ENCODE measurements at regions not wholly inside any gene's neighbourhood (a gene's known extent, or its start where the extent isn't known, plus 50 kb on each side); places are given as distances from the start of the nearest gene placed in this dataset.

DNA sequence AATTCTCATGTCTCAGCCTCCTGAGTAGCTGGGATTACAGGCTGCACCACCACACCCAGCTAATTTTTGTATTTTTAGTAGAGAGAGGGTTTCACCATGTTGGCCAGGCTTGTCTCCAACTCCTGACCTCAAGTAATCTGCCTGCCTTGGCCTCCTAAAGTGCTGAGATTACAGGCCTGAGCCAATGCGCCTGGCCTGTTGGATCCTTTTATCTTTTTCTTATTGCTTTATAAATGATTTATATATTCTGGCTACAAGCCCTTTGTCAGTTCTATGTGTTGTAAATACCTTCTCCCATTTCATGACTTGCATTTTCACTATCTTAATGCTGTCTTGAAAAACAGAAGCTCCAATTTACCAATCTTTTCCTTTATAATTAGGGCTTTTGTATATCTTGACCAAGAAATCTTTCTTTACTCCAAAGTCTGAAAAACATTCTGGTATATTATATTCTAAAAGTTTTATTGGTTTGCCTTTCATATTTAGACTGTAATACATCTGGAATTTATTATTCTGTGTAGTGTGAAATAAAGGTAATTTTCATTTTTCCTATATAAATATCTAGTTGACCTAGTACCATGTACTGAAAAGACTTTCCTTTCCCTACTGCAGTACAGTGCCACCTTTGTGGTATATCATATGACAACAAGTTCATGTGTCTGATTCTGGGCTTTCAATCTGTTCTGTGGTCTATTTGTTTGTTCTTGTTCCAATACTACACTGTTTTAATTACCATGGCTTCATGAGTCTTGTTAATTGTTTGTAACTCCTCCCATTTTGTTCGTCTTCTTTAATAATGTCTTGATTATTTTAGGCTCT, 52.9 kb upstream of the RNU6-1 start:
- Histone ChIP-seq H3K4me3 (ENCODE audit: low read depth, low read length, poor library complexity, severe bottlenecking) (no peak overlapping the region), H3K4me1 (ENCODE audit: insufficient read depth, low read length, severe bottlenecking) (no peaks in the 10 kb centered on the region), H2AFZ (ENCODE audit: low read length) (no peak overlapping the region), H4K20me1 (ENCODE audit: insufficient read depth, low read length) (no peaks in the 10 kb centered on the region), H3K9ac (ENCODE audit: low read length) (no peak overlapping the region), H3K9me2 (ENCODE audit: low read depth, low read length) (no peaks in the 10 kb centered on the region), H3K9me3 (ENCODE audit: low read length) (peaks cover 10% of the 10 kb centered on the region), H3K27me3 (ENCODE audit: insufficient read depth, low read length) (no peaks in the 10 kb centered on the region), H3K79me2 (ENCODE audit: insufficient read depth, low read length) (no peaks in the 10 kb centered on the region), H3K27ac (ENCODE audit: low read depth, low read length, poor library complexity, severe bottlenecking) (no peak overlapping the region), H3K4me2 (ENCODE audit: low read length) (no peak overlapping the region), H3K36me3 (ENCODE audit: insufficient read depth, low read length) (no peaks in the 10 kb centered on the region; the same call in 1 of the 2 replicates), H3F3A (ENCODE audit: insufficient read depth, low read length) (no peaks in the 10 kb centered on the region)
- TF ChIP-seq, protein P1, sequence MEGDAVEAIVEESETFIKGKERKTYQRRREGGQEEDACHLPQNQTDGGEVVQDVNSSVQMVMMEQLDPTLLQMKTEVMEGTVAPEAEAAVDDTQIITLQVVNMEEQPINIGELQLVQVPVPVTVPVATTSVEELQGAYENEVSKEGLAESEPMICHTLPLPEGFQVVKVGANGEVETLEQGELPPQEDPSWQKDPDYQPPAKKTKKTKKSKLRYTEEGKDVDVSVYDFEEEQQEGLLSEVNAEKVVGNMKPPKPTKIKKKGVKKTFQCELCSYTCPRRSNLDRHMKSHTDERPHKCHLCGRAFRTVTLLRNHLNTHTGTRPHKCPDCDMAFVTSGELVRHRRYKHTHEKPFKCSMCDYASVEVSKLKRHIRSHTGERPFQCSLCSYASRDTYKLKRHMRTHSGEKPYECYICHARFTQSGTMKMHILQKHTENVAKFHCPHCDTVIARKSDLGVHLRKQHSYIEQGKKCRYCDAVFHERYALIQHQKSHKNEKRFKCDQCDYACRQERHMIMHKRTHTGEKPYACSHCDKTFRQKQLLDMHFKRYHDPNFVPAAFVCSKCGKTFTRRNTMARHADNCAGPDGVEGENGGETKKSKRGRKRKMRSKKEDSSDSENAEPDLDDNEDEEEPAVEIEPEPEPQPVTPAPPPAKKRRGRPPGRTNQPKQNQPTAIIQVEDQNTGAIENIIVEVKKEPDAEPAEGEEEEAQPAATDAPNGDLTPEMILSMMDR (IDR thresholded peaks at IDR 0.05; ENCODE audit: low read length) = no peak
- no peak for TF ChIP-seq EZH2 (IDR thresholded peaks at IDR 0.05; ENCODE audit: borderline replicate concordance, low read length)

DNA sequence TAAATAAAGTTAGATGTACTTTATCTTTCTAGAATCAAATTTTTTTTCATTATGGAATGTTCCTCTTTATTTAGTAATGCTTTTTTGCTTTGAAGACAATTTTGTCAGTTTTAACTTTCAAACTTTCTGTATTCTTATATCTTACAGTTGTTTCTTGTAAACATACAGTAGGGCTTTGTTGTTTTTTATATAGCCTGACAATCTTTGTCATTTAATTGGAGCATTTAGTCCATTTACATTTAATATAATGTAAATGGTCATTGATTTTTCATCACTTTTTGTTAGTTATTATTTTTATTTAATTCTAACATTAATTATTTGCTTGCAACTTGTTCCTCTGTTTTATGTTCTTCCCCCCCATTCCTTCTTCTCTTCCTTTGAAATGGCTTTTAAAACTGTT, 55.4 kb upstream of the RNU6-1 start:
- no peaks in the 10 kb centered on the region for H3K79me2 ChIP-seq (ENCODE audit: insufficient read depth, low read length)
- H3K27me3 ChIP-seq (ENCODE audit: insufficient read depth, low read length) = no peaks in the 10 kb centered on the region
- no peak for TF ChIP-seq EZH2 (IDR thresholded peaks at IDR 0.05; ENCODE audit: borderline replicate concordance, low read length)
- TF ChIP-seq, protein P1 (IDR thresholded peaks at IDR 0.05; ENCODE audit: low read length) = no peak
- no peak overlapping the region for H3K4me2 ChIP-seq (ENCODE audit: low read length)
- no peaks in the 10 kb centered on the region for H4K20me1 ChIP-seq (ENCODE audit: insufficient read depth, low read length)
- H3K27ac ChIP-seq (ENCODE audit: low read depth, low read length, poor library complexity, severe bottlenecking) = no peak overlapping the region
- no peak overlapping the region for H2AFZ ChIP-seq (ENCODE audit: low read length)
- H3K4me3 ChIP-seq (ENCODE audit: low read depth, low read length, poor library complexity, severe bottlenecking) = no peak overlapping the region
- no peaks in the 10 kb centered on the region for H3K9me2 ChIP-seq (ENCODE audit: low read depth, low read length)
- no peaks in the 10 kb centered on the region for H3K4me1 ChIP-seq (ENCODE audit: insufficient read depth, low read length, severe bottlenecking)
- no peaks in the 10 kb centered on the region for H3F3A ChIP-seq (ENCODE audit: insufficient read depth, low read length)
- no peaks in the 10 kb centered on the region; the same call in 1 of the 2 replicates for H3K36me3 ChIP-seq (ENCODE audit: insufficient read depth, low read length)
- peaks cover 10% of the 10 kb centered on the region for H3K9me3 ChIP-seq (ENCODE audit: low read length)
- no peak overlapping the region for H3K9ac ChIP-seq (ENCODE audit: low read length)

DNA sequence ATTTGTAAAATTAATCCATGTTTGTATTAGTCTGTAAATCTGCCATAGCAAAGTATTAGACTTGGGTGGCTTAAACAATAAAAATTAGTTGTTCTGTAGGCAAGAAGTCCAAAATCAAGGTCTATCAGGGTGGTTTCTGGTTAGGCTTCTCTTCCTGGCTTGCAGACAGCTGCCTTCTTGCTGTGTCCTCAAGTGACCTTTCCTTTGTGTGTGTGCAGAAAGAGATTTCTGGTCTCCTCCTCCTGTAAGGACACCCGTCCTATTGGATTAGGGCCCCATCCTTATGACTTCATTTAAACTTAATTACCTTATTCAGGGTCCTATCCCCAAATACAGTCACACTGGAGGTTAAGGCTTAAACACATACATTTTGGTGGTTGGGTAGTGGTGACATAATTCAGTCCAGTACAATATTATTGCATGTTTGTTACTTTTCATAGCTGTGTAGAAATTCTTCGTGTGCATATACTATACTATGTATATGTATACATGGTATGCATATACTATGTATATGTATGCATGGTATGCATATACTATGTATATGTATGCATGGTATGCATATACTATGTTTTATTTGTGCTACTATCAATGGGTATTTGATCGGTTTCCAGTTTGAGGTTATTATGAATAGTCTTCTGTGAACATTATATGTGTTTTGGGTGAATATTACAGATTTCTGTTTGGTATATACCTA, 57.9 kb upstream of the RNU6-1 start:
- peaks cover 6% of the 10 kb centered on the region for H3K9me3 ChIP-seq (ENCODE audit: low read length)
- H3K27ac ChIP-seq (ENCODE audit: low read depth, low read length, poor library complexity, severe bottlenecking) = no peak overlapping the region

More for the DNA sequence above, 57.9 kb upstream of the RNU6-1 start:
- no peak overlapping the region for H3K9ac ChIP-seq (ENCODE audit: low read length)
- H2AFZ ChIP-seq (ENCODE audit: low read length) = no peak overlapping the region
- peaks cover 7% of the 10 kb centered on the region for H3K4me1 ChIP-seq (ENCODE audit: insufficient read depth, low read length, severe bottlenecking)
- no peak overlapping the region for H3K4me3 ChIP-seq (ENCODE audit: low read depth, low read length, poor library complexity, severe bottlenecking)
- no peaks in the 10 kb centered on the region for H3F3A ChIP-seq (ENCODE audit: insufficient read depth, low read length)
- H3K9me2 ChIP-seq (ENCODE audit: low read depth, low read length) = no peaks in the 10 kb centered on the region
- no peaks in the 10 kb centered on the region; the same call in 1 of the 2 replicates for H3K36me3 ChIP-seq (ENCODE audit: insufficient read depth, low read length)
- no peaks in the 10 kb centered on the region for H3K27me3 ChIP-seq (ENCODE audit: insufficient read depth, low read length)
- H4K20me1 ChIP-seq (ENCODE audit: insufficient read depth, low read length) = no peaks in the 10 kb centered on the region
- no peak overlapping the region for H3K4me2 ChIP-seq (ENCODE audit: low read length)
- TF ChIP-seq, protein P1 (IDR thresholded peaks at IDR 0.05; ENCODE audit: low read length) = no peak
- no peak for TF ChIP-seq EZH2 (IDR thresholded peaks at IDR 0.05; ENCODE audit: borderline replicate concordance, low read length)
- H3K79me2 ChIP-seq (ENCODE audit: insufficient read depth, low read length) = no peaks in the 10 kb centered on the region
